ENCODE measurements at regions not wholly inside any gene's neighbourhood (a gene's known extent, or its start where the extent isn't known, plus 50 kb on each side); places are given as distances from the start of the nearest gene placed in this dataset.

GRCh38 chr3:86634361-86634760, 356.6 kb downstream of the VGLL3 start:
- TF ChIP-seq EZH2 (IDR thresholded peaks at IDR 0.05; ENCODE audit: insufficient read depth, poor library complexity, severe bottlenecking) (no peak), EZH2phosphoT487 (IDR thresholded peaks at IDR 0.05; ENCODE audit: insufficient read depth, low read depth) (no peak)

Measured in GM23248 (cell line).